ENCODE measurements at regions not wholly inside any gene's neighbourhood (a gene's known extent, or its start where the extent isn't known, plus 50 kb on each side); places are given as distances from the start of the nearest gene placed in this dataset.

DNA sequence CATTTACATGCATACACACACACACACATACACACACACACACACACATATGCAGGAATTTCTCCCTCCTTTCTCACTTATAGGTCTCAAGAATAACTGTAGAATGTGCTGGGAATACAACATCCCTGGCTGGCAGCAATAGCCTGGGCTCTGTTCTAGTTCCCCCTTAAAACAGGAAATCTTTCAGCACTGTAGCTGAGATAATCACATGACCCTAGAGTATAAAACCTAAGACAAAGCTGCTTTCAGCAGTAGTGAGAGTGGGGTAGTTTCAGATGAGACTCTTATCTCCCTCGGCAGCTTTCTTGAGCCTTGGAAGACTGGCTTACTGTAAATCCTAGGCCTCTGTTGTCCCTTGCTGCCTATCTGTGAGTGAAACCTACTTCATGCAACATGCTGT, 137.4 kb upstream of the AKR1E2 start:
- DNase-seq (ENCODE audit: low read depth in 3 of 3), result no peak

DNA sequence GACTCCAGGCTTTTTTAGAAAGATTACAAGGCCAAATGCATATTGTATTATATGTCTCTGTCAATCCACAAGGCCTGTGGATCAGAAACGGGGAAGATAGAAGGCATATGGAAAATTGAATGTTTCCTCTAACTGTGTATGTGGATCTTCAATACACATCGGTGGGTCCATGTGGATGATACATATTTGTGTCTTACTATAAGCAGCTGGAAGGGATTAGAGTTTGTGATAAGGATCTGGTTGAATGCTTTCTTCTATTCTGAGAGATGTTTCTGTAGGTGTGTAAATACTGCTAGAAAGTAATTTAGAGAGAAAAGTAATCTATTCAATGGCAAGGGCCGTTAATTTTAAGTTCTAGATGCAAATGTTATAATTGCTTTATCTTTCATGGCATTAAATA, 137.8 kb upstream of the AKR1E2 start:
- DNase-seq (ENCODE audit: low read depth in 3 of 3), result no peak

DNA sequence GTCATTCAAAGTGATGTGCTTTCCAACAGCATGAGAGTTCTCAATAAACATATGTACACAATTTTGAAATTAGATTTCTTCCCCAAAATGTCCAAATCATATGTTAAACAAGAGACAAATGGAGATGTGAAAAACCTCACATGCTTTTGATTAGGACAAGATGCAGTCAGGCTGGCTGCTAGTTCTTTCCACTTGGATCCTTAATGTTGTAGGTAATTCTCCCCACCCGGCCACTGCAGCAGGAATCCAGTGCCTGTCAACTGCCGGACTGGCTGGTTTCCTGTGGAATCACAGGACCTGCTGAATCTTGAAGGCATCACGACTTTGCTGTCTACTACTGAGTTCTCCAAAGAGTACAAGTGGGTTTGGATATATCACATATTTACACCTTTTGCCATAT, 138.6 kb upstream of the AKR1E2 start:
- no peak for DNase-seq (ENCODE audit: low read depth in 3 of 3)

DNA sequence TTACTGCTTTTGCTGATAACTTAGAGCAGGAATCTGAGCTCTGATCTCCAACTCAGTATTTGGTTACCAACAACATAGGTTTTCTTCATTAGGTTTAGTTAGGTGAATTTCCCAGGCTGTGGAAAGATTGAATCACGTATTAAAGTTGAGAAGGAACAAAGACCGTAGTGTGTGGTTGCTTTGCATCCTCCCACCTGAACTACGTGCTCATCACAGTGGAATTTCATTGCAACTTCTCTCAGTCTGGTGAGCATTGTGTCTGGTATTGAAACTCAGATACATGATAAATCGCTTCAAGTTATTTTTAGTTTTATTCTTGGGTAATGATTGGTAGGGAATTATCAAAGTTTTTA, 139.4 kb upstream of the AKR1E2 start:
- DNase-seq (ENCODE audit: low read depth in 3 of 3), result no peak

DNA sequence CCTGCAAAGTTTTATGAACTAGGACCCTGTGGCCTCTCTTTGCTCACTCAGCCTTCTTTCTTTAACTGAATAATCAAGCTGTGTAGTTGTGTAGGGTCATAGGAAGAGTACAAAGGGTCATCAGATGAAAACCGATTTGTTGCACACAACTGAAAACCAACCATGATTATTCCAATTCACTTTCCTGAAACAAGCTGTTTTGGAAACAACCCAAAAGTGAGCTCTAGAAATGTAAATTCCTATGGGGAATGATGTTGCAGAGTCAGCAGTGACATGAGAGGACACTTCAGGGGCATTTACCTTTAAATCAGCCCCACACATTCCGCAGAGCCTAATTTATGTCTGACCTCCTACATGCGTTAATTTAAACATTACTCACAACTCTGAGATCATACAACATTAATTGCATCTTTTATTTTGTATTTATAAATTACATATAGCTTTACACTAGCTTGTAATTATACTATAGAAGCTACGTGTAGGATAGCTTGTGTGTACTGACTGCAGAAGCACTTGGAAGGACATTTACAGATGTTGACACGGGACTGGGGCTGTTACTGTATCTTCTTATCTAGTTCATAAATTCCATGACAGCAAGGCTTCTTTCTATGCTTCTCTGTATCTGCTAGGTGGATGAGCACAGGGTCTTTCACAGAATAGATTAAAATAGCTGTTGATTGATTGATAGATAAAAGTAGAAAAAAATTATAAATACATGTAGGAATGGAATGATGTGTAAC, 139.9 kb upstream of the AKR1E2 start:
- DNase-seq (ENCODE audit: low read depth in 3 of 3), result no peak

DNA sequence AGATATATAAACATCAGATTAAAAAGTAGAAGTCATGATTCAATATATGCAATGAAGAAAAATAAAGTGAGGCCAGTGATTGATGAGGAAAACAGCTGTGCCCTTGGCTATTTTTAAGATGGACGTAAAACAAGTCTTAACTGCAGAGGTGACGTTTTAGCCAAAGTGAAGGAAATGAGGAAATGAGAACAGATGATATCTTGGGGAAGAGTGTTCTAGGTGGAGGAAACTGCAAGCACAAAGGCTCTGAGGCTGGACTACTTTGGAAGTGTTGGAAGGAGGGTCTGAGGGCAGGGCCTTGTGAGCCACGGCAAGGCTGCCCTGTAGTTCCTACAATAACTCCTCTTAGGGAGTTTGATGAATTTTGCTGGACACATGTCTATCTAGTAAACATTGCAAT, 140.5 kb upstream of the AKR1E2 start:
- no peak for DNase-seq (ENCODE audit: low read depth in 3 of 3)

DNA sequence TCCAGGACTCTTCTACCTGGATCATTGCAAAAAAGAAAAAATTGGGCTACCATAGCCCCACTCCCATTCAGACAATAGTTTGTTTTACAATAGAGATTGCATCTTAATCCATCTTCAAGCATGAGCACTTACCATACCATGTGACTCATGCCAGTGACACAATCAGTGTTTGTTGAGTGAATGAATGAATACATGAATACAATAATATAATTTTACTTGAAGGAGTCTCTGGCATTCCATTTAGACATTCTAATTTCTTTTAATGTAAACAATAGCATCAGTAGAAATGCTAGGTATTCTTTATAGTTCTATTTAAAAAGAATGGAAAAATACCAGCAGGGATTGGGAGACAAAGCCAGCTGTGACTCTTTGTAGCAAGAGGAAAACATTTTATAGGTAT, 141.6 kb upstream of the AKR1E2 start:
- no peak for DNase-seq (ENCODE audit: low read depth in 3 of 3)

DNA sequence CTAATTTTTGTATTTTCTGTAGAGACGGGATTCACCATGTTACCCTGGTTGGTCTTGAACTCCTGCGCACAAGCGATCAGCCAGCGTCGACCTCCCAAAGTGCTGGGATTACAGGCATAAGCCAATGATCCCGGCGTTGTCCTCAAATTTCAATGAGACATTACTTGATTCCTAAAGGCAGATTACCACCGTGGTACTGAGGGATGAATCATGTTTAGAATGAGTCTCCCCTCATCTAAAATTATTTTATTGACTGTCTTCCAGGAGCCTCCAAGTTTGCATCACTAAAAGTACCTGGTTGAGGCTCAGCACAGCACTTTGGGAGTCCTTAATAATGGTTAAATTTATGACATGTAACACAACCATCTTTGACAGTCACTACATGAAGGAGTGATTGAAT, 142.2 kb upstream of the AKR1E2 start:
- DNase-seq (ENCODE audit: low read depth in 3 of 3), result no peak

DNA sequence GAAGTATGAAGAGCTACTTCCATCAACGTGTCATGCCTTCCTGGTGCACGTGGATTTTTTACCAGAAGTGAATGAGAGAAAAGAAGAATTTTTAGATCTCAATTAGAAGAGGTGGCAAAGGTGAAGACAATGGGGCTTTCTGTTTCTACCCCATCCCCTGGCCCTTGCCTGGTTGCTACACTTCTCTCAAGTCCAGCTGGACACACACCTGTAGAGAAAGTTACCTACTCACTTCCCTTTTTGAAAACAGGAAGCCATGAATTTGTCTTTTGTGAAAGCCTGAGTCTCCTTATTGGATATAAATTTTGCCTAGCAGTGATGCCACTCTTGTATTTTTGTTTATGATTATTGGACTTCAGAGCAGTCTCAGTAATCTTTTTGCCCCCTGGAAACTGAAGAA, 142.9 kb upstream of the AKR1E2 start:
- no peak for DNase-seq (ENCODE audit: low read depth in 3 of 3)

DNA sequence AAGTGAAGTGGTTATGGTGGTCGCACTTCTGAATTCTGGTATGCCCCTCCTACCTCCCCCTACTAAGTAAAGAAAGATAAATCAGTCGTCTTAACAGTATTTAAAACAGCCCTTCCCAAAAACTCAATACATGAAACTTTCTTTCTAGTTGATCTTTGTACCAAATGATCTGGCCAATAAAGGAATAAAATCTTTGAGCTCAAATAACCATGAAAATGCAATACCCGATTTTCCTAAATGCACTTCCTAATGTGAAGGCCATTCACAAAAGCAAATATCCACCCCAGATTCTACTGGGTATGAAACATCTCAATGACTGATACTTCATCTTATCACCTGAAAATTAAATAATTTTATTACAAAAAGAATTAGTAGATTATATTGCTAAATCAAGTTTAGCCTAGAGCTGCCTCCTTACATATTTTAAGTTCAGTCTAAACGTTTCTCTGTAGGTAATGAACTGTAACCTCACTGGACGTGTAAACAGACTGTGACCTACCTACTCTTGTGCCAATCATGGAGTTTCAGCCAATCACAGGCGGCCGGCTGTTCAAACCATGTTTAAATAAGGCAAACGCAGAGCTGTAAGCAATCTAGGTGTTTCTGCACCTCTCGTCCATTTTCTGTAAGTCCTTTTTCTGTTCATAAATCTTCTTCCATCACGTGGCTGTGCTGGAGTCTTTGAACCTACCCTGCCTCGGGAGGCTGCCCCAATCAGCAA, 146.9 kb upstream of the AKR1E2 start:
- DNase-seq (ENCODE audit: low read depth in 3 of 3), result no peak

DNA sequence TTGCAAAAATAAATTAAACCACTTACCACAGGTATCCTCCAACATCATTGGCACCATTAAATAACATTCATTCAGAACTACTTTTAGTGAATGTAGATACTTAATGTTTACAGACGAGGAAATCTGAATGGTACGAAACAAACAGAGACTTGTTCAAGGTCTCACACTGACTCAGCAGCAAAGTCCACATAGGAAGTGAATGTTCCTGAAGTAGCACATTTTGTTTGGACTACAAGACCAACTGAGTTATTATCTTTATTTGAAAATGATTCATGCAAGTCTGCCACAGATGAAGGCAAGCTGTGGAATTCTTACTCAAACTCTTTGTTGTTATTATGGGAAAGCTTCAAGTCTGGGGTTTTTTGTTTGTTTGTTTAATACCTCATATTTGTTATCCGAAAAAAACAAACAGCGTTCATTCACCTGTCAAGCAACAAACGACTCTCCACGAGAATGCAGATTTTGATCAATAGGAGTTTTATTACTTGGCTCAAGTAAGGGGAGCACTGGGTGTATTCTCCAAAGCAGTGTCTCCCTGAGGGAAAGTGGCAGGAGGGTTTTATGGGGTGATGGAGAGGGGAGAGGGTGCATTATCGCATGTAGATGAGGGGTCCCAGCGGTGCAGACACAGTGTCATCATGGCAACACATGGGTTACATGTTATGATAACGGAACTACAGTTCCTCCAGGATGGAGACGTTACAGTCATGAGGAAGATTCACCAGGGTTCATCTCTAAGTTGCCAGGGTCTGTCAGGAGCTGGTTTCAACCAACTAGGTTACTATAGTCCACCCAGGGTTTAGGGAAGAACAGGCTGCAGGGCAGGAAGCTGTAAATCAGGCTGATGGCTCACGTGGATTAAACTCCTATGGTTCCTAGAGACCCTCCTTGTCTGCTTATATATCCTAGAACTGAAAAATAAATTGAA, 147.7 kb upstream of the AKR1E2 start:
- no peak for DNase-seq (ENCODE audit: low read depth in 3 of 3)

DNA sequence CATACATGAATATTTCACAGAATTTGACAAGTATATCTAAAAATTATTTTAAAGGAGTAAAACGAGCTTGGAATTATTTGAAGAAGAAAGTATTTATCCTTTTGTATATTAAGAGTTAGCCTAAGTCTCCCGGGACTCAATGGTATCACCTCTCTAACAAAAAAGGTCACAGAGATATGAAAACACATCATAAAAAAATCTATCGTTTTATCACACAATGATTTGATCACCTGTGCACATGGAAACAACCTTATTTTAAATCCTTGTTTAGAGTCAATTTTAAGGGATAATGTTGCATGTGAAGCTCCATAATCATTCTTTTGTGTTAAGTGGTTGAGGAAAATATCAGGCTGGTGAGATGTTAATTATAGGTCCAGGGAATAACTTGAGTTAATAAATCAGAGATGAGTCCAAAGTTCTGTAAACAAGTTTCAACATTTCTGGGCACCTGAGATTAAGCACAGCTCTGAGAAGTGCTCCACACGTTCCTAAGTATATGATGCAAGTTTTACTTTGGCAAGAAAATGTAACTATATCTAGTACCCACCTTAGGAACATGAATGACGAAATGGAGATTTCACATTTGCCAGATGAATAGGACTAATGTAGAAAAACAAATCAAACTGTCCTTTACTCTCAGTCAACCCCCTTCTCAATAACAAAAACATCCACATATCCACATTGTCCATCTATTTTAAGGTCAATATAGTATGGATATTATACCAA, 148.5 kb upstream of the AKR1E2 start:
- no peak for DNase-seq (ENCODE audit: low read depth in 3 of 3)

DNA sequence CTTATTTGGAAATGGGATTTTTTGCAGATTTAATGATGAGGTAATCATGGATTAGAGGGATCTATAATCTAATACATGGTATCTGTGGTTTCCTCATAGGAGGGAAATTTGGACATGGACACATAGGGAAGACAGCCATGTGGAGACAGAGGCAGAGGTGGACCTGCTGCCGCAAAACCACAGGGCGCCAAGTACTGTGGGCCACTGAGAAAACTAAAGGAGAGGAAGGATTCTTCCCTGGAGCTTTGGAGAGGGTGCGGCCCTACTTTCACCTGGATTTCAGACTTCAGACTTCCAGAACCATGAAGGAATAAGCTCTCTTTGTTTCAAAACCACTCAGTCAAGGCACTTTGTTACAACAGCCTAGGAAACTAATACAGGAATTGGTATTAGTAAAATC, 149.4 kb upstream of the AKR1E2 start:
- DNase-seq (ENCODE audit: low read depth in 3 of 3), result no peak

DNA sequence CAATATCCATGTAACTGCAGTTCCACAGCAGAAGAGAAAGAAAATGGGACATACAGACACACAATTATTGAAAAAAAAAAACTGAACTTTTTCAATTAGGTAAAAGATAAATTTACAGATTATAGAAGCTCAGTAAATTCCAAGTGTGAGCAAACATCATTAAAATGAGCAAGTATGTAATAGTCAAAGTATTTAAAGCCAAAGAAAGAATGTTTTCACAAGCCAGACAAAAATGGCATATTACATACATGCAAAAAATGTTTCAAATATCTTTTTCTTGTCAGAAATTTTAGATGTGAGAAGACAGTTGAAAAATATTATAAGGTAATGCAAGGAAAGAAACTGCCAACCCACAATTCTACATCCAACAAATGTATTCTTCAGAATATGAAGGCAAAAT, 150.2 kb upstream of the AKR1E2 start:
- no peak for DNase-seq (ENCODE audit: low read depth in 3 of 3)

DNA sequence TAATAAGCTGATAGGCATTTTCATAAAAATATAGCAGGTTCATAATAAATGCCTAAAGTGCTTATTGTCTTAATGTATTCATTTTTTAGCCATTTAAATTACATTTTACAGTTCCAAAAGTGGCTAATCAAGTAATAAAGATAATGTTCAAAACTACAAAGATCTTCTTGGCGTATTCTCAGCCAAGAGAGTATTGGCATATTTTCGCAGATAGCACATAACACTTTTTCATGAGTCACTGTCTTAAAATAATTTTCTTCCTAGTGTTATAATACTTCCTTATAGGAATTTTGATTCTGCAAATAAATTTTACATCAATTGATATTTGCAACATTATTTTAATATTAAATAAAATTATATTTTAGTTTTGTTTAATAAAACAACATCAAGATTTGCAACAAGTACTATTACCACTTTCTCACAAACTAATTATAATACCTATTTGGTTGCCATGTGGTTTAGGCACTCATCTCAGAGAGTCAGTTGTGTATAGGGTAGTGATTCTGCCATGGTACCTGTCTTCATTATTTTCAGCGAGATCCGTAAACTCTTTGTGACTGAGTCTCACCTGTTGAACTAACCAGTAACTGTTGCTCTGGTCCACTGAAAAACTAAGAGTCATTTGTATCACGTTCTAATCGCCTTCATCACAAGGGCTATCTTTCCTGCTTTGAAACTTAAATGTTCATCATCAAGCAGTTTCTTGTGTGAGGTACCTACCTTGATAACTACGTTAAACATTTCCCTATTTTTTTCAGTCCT, 152.5 kb upstream of the AKR1E2 start:
- no peak for DNase-seq (ENCODE audit: low read depth in 3 of 3)

DNA sequence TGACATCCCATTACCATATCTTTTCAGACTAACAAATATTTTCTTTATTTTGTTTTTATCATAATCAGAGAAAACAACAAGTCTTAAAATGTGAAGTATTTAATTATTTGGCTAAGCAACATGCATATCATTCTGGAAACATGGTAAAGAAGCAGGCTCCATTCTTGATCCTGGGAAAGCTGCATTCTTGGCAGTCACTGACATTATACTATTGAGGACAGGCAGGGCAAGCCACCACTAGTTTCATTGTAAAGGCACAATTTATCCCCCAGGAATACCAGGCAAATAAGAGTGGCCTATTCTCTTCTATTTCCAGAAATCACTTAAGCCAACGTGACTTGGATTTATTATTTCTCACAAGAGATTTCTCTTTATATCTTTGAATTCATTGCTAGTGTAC, 153.8 kb upstream of the AKR1E2 start:
- DNase-seq (ENCODE audit: low read depth in 3 of 3), result no peak

DNA sequence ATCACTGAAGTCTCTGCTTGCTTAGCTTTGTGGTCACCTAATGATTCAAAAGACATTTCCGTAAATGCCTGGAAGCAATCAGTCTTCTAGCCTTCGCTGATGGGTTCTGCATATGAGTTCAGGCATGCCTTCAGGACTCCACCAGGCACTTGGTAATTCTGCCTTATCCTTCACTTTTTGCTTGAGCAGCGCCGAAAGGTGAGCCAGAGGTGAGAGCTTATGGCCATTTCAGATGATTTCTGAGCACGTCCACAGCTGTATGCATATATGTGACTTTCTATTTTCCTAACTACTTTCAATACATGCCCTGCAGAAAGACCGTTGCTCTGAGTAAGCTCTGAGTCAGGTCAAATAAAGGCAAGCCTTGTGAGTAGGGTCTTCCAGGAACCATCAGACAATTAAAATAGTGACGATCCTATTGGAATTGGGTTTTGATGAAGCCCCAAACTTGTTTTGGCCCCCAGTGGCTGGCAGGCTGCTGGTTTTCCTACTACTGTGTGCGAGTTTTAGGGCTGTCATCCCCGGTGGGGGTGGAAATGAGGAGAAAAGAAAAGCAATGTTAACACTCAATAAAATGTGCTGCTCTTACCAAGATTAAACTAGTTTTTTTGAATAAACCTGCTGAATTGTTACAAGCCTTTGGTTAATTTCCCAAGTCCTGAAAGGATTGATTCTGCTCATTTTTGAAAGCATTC, 154.4 kb upstream of the AKR1E2 start:
- DNase-seq (ENCODE audit: low read depth in 3 of 3), result no peak

DNA sequence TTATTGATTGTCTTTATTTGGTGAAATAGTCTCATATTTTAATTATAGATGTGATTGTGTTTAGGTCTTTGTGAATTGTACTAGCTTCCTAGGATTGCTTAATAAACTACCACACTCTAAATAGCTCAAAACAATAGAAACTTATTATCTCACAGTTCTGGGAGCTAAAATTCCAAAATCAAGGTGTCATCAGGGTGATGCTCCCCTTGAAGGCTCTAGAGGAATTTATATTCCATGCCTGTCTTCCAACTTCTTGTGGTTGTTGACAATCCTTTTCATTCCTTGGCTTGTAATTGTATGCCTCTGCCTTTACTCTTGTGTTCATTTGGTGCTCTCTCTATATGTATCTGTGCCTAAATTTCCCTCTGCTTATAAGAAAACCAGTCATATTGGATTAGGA, 155.3 kb upstream of the AKR1E2 start:
- no peak for DNase-seq (ENCODE audit: low read depth in 3 of 3)

DNA sequence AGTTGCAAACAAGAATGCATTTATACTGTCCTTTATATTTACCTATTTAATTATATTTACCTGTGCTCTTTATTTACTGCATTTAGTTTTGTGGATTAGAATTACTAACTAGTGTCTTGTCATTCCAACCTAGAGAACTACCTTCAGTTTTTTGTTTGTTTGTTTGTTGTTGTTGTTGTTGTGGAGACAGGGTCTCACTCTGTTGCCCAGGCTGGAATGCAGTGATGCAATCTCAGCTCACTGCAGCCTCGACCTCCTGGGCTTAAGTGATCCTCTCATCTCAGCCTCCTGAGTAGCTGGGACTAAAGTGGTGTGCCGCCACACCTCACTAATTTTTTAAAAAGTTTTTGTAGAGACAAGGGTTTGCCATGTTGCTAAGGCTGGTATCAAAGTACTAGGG, 156.4 kb upstream of the AKR1E2 start:
- no peak for DNase-seq (ENCODE audit: low read depth in 3 of 3)

DNA sequence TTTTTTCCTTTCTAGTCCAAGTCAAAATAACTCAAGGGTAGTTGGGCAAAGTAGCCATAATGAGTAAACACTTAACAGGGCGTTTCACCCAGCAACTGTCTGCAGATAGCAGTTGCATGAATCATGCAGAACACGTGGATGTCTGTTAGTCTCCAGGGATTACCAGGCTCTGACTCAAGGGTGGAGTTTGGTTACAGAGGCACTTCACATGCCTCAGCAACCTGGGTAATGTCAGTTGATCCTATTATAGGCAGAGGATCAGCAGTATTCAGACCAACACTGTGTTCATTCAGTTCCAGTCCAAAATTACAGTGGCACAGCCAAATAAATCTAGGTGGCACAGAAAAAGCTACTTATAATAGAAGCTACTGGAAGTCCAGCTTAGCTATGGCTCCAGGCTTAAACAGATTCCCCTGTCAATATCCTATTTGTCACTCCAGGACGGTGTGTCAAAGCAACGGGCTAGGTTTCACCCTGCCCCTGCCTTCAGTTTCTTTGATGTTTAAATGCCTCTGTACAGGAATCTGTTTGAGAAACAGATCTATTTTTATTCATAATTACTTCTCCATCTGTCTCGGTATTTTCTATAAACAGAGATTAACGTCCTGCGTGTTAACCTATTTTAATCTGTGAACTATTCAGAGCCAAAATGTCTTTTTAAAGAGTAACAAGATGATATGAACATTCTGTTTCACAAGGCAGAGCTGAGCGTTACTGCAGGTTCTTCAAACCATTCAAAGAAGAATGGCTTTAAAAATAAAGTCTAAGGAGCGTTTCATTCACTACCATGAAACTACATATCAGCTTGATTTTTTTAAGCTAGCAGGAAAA, 162.6 kb upstream of the AKR1E2 start:
- no peak for DNase-seq (ENCODE audit: low read depth in 3 of 3)

Data from stimulated activated CD4-positive, alpha-beta T cell treated with anti-CD3 and anti-CD28 coated beads, TNF-alpha, amount 100 ng/mL, for 4 hours (primary cell).